GM12878 (cell line): ENCODE measurements at regions not wholly inside any gene's neighbourhood (a gene's known extent, or its start where the extent isn't known, plus 50 kb on each side); places are given as distances from the start of the nearest gene placed in this dataset.

Source experiments
- CTCF ChIP-seq, 3 experiments: IDR thresholded peaks in 2 of 3; conservative IDR thresholded peaks in 1 of 3; 2 replicates each; pipeline ENCODE4 v1.5.1; 2011; ENCODE audit warnings: low read depth in 3 of 3, low read length in 3 of 3, mild to moderate bottlenecking in 3 of 3, control low read depth in 2 of 3, moderate library complexity in 2 of 3, inconsistent platforms in 1 of 3, mixed read lengths in 1 of 3; ENCODE audit not compliant: control insufficient read depth in 2 of 3, insufficient read depth in 1 of 3; ENCODE audit errors: extremely low read depth in 1 of 3
- E2F4 ChIP-seq: IDR thresholded peaks from 2 replicates; pipeline ENCODE4 v1.6.1; 2012; ENCODE audit warnings: low read depth, low read length, improper control_type of control experiment
- EGR1 ChIP-seq, 2 experiments: IDR thresholded peaks; 1 replicate in 1 of 2; 2 replicates in 1 of 2; pipeline ENCODE4 v1.6.1; 2011 to 2012; ENCODE audit warnings: low read depth in 2 of 2, low read length in 2 of 2, borderline replicate concordance in 1 of 2, mild to moderate bottlenecking in 1 of 2, moderate library complexity in 1 of 2
- EZH2 ChIP-seq: IDR thresholded peaks from 2 replicates; pipeline ENCODE4 v1.6.1; 2012; ENCODE audit warnings: low read depth, mild to moderate bottlenecking, control low read depth, inconsistent platforms, low read length, borderline replicate concordance; ENCODE audit not compliant: control insufficient read depth
- NFYB ChIP-seq: IDR thresholded peaks from 2 replicates; pipeline ENCODE4 v1.6.1; 2011; ENCODE audit warnings: low read depth, mild to moderate bottlenecking, low read length, improper control_type of control experiment, moderate library complexity; ENCODE audit not compliant: insufficient read depth
- PAX5 ChIP-seq: IDR thresholded peaks from 2 replicates; pipeline ENCODE4 v1.6.1; 2011; ENCODE audit warnings: low read depth, low read length, borderline replicate concordance
- RBBP5 ChIP-seq: fragments of 200-600 bp; sonication (generic); conservative IDR thresholded peaks from 2 replicates; pipeline ENCODE4 v1.6.1; 2016
- RCOR1 ChIP-seq: conservative IDR thresholded peaks from 2 replicates; pipeline ENCODE4 v1.6.1; 2012; ENCODE audit warnings: low read depth, low read length, improper control_type of control experiment
- SIN3A ChIP-seq: IDR thresholded peaks from 2 replicates; pipeline ENCODE4 v1.6.1; 2012; ENCODE audit warnings: low read depth, low read length, improper control_type of control experiment
- WRNIP1 ChIP-seq: IDR thresholded peaks from 2 replicates; pipeline ENCODE4 v1.6.1; 2011; ENCODE audit warnings: low read depth, low read length, improper control_type of control experiment, borderline replicate concordance
- ZBTB33 ChIP-seq: fragments of 450-650 bp; IDR thresholded peaks from 2 replicates; pipeline ENCODE4 v1.6.1; 2017; ENCODE audit warnings: mild to moderate bottlenecking

- no peak for TF ChIP-seq SIN3A
- no peak for TF ChIP-seq PAX5
- no peak for TF ChIP-seq ZBTB33
- TF ChIP-seq WRNIP1 = no peak
- TF ChIP-seq EGR1 (IDR thresholded peaks at IDR 0.05; ENCODE audit: borderline replicate concordance in 1 of 2, low read depth in 2 of 2, low read length in 2 of 2) = no peak
- no peak for TF ChIP-seq NFYB
- TF ChIP-seq RBBP5 = no peak
- TF ChIP-seq EZH2 = no peak
- TF ChIP-seq E2F4 = no peak
- no peak for TF ChIP-seq RCOR1
- TF ChIP-seq CTCF (IDR thresholded peaks at IDR 0.05 in 2 of 3, conservative IDR thresholded peaks at IDR 0.05 in 1 of 3; ENCODE audit: control insufficient read depth in 2 of 3, extremely low read depth in 1 of 3, insufficient read depth in 1 of 3, low read depth in 3 of 3, low read length in 3 of 3) = no peak
Observed at GRCh38 chr3:144141074-144141473, 169.5 kb downstream of the DIPK2A start (continued).
